CD1c-positive myeloid dendritic cell (primary cell): ENCODE measurements at regions not wholly inside any gene's neighbourhood (a gene's known extent, or its start where the extent isn't known, plus 50 kb on each side); places are given as distances from the start of the nearest gene placed in this dataset.

Source experiments
- DNase-seq: peaks from one replicate; pipeline ENCODE4 v3.0.0-alpha.2; 2016; ENCODE audit errors: extremely low spot score

- no peak for DNase-seq
Observed at GRCh38 chr10:130792096-130792845, 519.2 kb downstream of the TCERG1L start.

GRCh38 chr10:130795819-130796218 is 515.7 kb downstream of the TCERG1L start:
- no peak for DNase-seq

GRCh38 chr10:130799532-130799931 is 512.0 kb downstream of the TCERG1L start:
- DNase-seq: no peak

GRCh38 chr10:130800281-130800680 is 511.2 kb downstream of the TCERG1L start:
- DNase-seq: no peak

GRCh38 chr10:130801276-130801675 is 510.2 kb downstream of the TCERG1L start:
- DNase-seq: no peak

GRCh38 chr10:130801784-130802183 is 509.7 kb downstream of the TCERG1L start:
- no peak for DNase-seq

GRCh38 chr10:130802301-130802700 is 509.2 kb downstream of the TCERG1L start:
- no peak for DNase-seq

GRCh38 chr10:130804281-130804680 is 507.2 kb downstream of the TCERG1L start:
- no peak for DNase-seq

GRCh38 chr10:130804778-130805634 is 506.5 kb downstream of the TCERG1L start:
- no peak for DNase-seq

GRCh38 chr10:130805635-130806030 is 505.9 kb downstream of the TCERG1L start:
- no peak for DNase-seq

GRCh38 chr10:130806426-130806825 is 505.1 kb downstream of the TCERG1L start:
- DNase-seq: no peak

GRCh38 chr10:130807096-130807495 is 504.4 kb downstream of the TCERG1L start:
- no peak for DNase-seq

- no peak for DNase-seq
Observed at GRCh38 chr10:130807721-130808120, 503.8 kb downstream of the TCERG1L start.

- DNase-seq: no peak
Observed at GRCh38 chr10:130808243-130808642, 503.3 kb downstream of the TCERG1L start.

GRCh38 chr10:130808686-130809085 is 502.8 kb downstream of the TCERG1L start:
- no peak for DNase-seq

- no peak for DNase-seq
Observed at GRCh38 chr10:130809181-130809580, 502.3 kb downstream of the TCERG1L start.

GRCh38 chr10:130809761-130810515 is 501.6 kb downstream of the TCERG1L start:
- DNase-seq: no peak

- no peak for DNase-seq
Observed at GRCh38 chr10:130810856-130811255, 500.7 kb downstream of the TCERG1L start.

- DNase-seq: no peak
Observed at GRCh38 chr10:130812381-130813148, 499.0 kb downstream of the TCERG1L start.

GRCh38 chr10:130814610-130815009 is 496.9 kb downstream of the TCERG1L start:
- DNase-seq: no peak

- DNase-seq: no peak
Observed at GRCh38 chr10:130816116-130816901, 495.2 kb downstream of the TCERG1L start.
